Esophagus squamous epithelium (tissue), 5 donors: ENCODE measurements at regions not wholly inside any gene's neighbourhood (a gene's known extent, or its start where the extent isn't known, plus 50 kb on each side); places are given as distances from the start of the nearest gene placed in this dataset.
"Not testable (repeated sequence)": the region's sequence is repeated elsewhere in the genome, so short reads cannot be mapped to it uniquely, and the experiment has no call there.

Experiments used
- DNase-seq: peaks from one replicate; lab custom pipeline; 2025; lab: John Stamatoyannopoulos, UW
- H3K27ac ChIP-seq, 4 donors: fragments of 200-600 bp; sonication (generic); one replicate each; pipeline ENCODE4 v1.5.1; 2016 to 2019; ENCODE audit warnings: mild to moderate bottlenecking in 1 of 4
- H3K27me3 ChIP-seq, 4 donors: fragments of 200-600 bp; sonication (generic); 1 replicate in 3 of 4; 2 replicates in 1 of 4; pipeline versions ENCODE4 v1.5.1 to v1.6.0; 2017 to 2021; ENCODE audit warnings: antibody characterized with exemption in 1 of 4
- H3K36me3 ChIP-seq, 3 donors: fragments of 200-600 bp; sonication (generic); one replicate each; pipeline ENCODE4 v1.5.1; 2016 to 2019
- H3K4me1 ChIP-seq, 3 donors: fragments of 200-600 bp; sonication (generic); one replicate each; pipeline ENCODE4 v1.5.1; 2017 to 2019
- H3K4me3 ChIP-seq, 4 donors: fragments of 200-600 bp; sonication (generic); 1 replicate in 3 of 4; 2 replicates in 1 of 4; pipeline ENCODE4 v1.5.1; 2016 to 2019; ENCODE audit warnings: mild to moderate bottlenecking in 2 of 4, moderate library complexity in 1 of 4
- H3K9me3 ChIP-seq, 3 donors: fragments of 200-600 bp; sonication (generic); one replicate each; pipeline ENCODE4 v1.5.1; 2016 to 2019
- POLR2A ChIP-seq, 4 donors: fragments of 450-650 bp; IDR thresholded peaks; one replicate each; pipeline ENCODE4 v1.6.1; 2017; ENCODE audit warnings: antibody characterized with exemption in 4 of 4, mild to moderate bottlenecking in 4 of 4, moderate library complexity in 3 of 4
- WGBS, 2 donors: methylation state at CpG; one replicate each; pipeline ENCODE4 v1.1.5; 2018; 5-methylcytosine and 5-hydroxymethylcytosine counted together
- intact Hi-C: fragments of 100-400 bp; cut with DNase I; formaldehyde crosslinking; loops from one replicate; pipeline ENCODE4 v1.15.0; 2022
- TF ChIP-seq, protein P1 (sequence below), 6 experiments: fragments of 450-650 bp in 4 of 6; fragments of 200-600 bp in 2 of 6; sonication (generic) in 2 of 6; IDR thresholded peaks; one replicate each; pipeline ENCODE4 v1.5.1; 2016 to 2019; ENCODE audit warnings: antibody characterized with exemption in 6 of 6, mild to moderate bottlenecking in 4 of 6, moderate library complexity in 4 of 6
- donor health status: DM: yes; HTN: yes; CAD: no.

DNA sequence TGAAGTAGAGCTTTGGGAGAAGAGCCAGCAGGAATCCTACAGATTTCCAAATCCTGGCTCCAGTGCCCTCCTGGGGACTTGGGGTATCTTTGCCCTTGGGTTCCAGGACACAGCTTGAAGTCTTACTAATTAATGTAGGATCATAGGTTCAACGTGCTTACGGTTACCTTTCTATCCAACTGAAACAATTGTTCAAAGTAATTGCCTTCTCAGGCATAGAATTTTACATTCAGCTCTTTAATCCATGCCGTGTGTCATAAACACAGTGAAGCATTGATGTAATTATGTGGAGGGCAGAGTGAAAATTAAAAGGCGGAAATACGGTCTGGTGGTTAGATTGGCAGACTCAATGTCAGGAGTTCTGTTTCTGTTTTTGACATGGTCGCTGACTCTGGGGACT, 170.4 kb downstream of the COG6 start:
- no peak for TF ChIP-seq POLR2A (IDR thresholded peaks at IDR 0.05)
- TF ChIP-seq, protein P1, sequence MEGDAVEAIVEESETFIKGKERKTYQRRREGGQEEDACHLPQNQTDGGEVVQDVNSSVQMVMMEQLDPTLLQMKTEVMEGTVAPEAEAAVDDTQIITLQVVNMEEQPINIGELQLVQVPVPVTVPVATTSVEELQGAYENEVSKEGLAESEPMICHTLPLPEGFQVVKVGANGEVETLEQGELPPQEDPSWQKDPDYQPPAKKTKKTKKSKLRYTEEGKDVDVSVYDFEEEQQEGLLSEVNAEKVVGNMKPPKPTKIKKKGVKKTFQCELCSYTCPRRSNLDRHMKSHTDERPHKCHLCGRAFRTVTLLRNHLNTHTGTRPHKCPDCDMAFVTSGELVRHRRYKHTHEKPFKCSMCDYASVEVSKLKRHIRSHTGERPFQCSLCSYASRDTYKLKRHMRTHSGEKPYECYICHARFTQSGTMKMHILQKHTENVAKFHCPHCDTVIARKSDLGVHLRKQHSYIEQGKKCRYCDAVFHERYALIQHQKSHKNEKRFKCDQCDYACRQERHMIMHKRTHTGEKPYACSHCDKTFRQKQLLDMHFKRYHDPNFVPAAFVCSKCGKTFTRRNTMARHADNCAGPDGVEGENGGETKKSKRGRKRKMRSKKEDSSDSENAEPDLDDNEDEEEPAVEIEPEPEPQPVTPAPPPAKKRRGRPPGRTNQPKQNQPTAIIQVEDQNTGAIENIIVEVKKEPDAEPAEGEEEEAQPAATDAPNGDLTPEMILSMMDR (IDR thresholded peaks at IDR 0.05) = no peak
- no peaks in the 10 kb centered on the region for H3K4me1 ChIP-seq

DNA sequence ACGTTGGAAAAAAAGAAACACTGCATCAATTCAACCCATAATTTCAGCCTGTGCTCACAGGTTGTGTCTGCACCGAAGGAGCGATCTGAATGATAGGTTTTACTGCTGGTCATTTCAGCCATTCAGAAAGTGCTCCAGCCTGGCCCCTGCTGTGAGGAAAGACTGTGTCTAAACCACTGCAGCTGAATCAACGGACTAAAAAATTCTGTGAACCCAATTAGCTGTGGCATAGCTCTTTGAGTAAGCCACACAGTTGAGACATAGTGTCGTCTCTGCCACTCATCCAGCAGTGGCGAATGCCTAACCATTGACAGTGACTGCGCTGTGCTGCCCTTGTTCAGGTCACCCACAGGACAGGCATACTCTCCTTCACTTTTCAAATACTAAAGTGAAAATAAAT, 179.8 kb downstream of the COG6 start:
- H3K27ac ChIP-seq = no peak overlapping the region
- TF ChIP-seq, protein P1 (IDR thresholded peaks at IDR 0.05) = no peak
- no peaks in the 10 kb centered on the region for H3K36me3 ChIP-seq
- no peak for DNase-seq
- H3K4me3 ChIP-seq = no peak overlapping the region
- no peaks in the 10 kb centered on the region for H3K27me3 ChIP-seq
- 73% methylated on average over 7 of the region's 7 CpGs for WGBS, 2 donors
- H3K9me3 ChIP-seq = no peaks in the 10 kb centered on the region
- no peaks in the 10 kb centered on the region for H3K4me1 ChIP-seq
- intact Hi-C loops = no loop called here

More for the DNA sequence above, 170.4 kb downstream of the COG6 start:
- Histone ChIP-seq H3K4me3 (no peak overlapping the region), H3K36me3 (no peaks in the 10 kb centered on the region), H3K9me3 (peaks cover 0 to 3% (median 0%) of the 10 kb centered on the region in 3 donors), H3K27me3 (no peaks in the 10 kb centered on the region), H3K27ac (no peak overlapping the region)
- 83 to 87% methylated on average over 6 of the region's 6 CpGs for WGBS, 2 donors
- intact Hi-C loops = no loop called here
- no peak for DNase-seq

DNA sequence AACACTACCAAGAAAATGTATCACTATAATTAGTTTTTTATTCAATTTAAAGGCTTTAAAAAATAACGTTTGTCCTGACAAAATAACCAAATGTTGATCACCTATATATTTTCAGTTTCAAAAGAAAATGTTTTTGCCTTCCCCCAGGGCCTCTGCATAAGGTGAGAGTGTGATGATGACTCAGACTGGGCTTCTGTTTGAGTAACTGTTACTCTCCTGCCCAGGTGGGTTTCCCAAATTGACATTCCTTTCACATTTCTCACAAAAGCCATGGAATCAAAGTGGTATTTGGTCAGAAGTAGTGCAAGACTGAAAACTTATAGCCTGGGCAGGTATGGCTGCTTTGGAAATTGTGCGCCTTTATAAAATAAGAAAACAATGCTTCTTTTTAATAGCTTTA, 180.6 kb downstream of the COG6 start:
- DNase-seq = no peak
- Histone ChIP-seq H3K27ac (no peak overlapping the region), H3K4me1 (no peaks in the 10 kb centered on the region), H3K27me3 (no peaks in the 10 kb centered on the region), H3K9me3 (no peaks in the 10 kb centered on the region), H3K36me3 (no peaks in the 10 kb centered on the region), H3K4me3 (no peak overlapping the region)
- 48 to 61% methylated on average over 2 of the region's 2 CpGs for WGBS, 2 donors
- no peak for TF ChIP-seq POLR2A (IDR thresholded peaks at IDR 0.05)
- TF ChIP-seq, protein P1 (IDR thresholded peaks at IDR 0.05) = no peak
- intact Hi-C loops = no loop called here

DNA sequence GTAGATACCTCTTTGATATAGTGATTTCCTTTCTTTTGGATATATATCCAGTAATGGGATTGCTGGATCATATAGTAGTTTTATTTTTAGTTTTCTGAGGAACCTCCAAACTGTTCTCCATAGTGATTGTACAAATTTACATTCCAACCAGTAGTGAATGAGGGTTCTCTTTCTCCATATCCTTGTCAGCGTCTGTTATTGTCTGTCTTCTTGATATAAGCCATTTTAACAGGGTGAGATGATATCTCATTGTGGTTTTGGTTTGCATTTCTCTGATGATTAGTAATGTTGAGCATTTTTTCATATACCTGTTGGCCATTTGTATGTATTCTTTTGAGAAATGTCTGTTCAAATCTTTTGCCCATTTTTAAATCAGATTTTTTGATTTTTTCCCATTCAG, 182.4 kb downstream of the COG6 start:
- intact Hi-C loops, H3K36me3 ChIP-seq: not testable (repeated sequence)
- WGBS, 2 donors = 79 to 100% methylated on average over 1 of the region's 1 CpG

DNA sequence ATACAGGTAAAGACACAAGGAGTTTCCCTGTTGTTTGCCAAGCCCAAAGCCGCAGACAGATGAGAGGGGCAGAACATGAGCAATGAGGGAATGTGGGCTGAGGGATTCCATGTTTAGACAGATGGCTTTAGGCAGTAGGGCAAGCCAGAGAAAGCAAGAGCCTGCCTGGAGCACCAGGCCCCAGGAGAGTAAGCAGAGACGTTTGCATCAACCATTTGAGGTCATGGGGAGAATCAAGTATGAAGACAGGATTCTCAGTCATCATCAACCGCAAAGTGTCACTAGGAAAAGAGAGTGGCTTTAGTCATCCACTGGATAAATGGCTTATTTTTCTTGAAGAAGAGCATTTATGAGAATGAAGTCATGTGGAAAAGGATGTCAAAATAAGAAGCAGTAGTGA, 184.7 kb downstream of the COG6 start:
- Histone ChIP-seq H3K4me1 (no peaks in the 10 kb centered on the region), H3K9me3 (no peaks in the 10 kb centered on the region), H3K27me3 (no peaks in the 10 kb centered on the region), H3K36me3 (no peaks in the 10 kb centered on the region), H3K4me3 (no peak overlapping the region), H3K27ac (no peak overlapping the region)
- intact Hi-C loops = no loop called here
- DNase-seq = no peak
- TF ChIP-seq, protein P1 (IDR thresholded peaks at IDR 0.05) = no peak
- TF ChIP-seq POLR2A (IDR thresholded peaks at IDR 0.05) = no peak
- WGBS, 2 donors = 81 to 83% methylated on average over 3 of the region's 3 CpGs

More for the DNA sequence above, 182.4 kb downstream of the COG6 start:
- H3K4me3 ChIP-seq, H3K27ac ChIP-seq, DNase-seq, H3K27me3 ChIP-seq, H3K9me3 ChIP-seq, H3K4me1 ChIP-seq: not testable (repeated sequence)

DNA sequence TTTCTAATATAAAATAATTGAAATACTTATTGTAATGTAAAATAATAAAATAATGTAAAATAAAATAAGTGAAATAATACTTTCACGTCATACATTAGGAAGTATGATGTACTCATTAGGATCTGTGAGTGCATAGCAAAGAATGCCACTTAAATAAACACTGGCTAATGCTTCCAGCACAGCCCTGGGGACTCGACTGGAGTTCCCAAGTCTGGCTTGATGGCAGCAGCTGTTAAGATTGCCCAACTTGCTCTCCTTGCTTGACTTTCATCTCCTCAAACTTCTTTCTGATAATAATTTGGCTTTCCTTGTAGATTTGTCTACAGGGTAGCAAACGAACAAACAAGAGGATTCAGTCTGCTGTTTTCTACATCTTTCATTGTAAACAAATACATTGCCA, 191.9 kb downstream of the COG6 start:
- TF ChIP-seq POLR2A (IDR thresholded peaks at IDR 0.05) = no peak
- TF ChIP-seq, protein P1 (IDR thresholded peaks at IDR 0.05) = no peak

More for the DNA sequence above, 191.9 kb downstream of the COG6 start:
- Histone ChIP-seq H3K4me3 (no peak overlapping the region), H3K27me3 (no peaks in the 10 kb centered on the region), H3K36me3 (no peaks in the 10 kb centered on the region), H3K9me3 (peaks cover 0 to 10% (median 0%) of the 10 kb centered on the region in 3 donors), H3K4me1 (no peaks in the 10 kb centered on the region), H3K27ac (no peak overlapping the region)
- no peak for DNase-seq
- intact Hi-C loops = no loop called here
- 34 to 63% methylated on average over 3 of the region's 3 CpGs for WGBS, 2 donors
